Vagina (tissue), 2 donors: ENCODE measurements at regions not wholly inside any gene's neighbourhood (a gene's known extent, or its start where the extent isn't known, plus 50 kb on each side); places are given as distances from the start of the nearest gene placed in this dataset.

Experiments used
- POLR2A ChIP-seq, 2 donors: fragments of 450-650 bp; IDR thresholded peaks; one replicate each; pipeline ENCODE4 v1.6.1; 2017; ENCODE audit warnings: antibody characterized with exemption in 2 of 2, mild to moderate bottlenecking in 2 of 2, moderate library complexity in 2 of 2
- POLR2AphosphoS5 ChIP-seq, 2 donors: sonication (generic); formaldehyde crosslinking; IDR thresholded peaks; one replicate each; pipeline ENCODE4 v1.9.0; 2017; ENCODE audit warnings: antibody characterized with exemption in 2 of 2, mild to moderate bottlenecking in 2 of 2, low read depth in 1 of 2; ENCODE audit not compliant: insufficient read depth in 1 of 2
- TF ChIP-seq, protein P1 (sequence below), 3 experiments: fragments of 450-650 bp in 2 of 3; fragments of 200-600 bp in 1 of 3; sonication (generic) in 1 of 3; IDR thresholded peaks; one replicate each; pipeline ENCODE4 v1.5.1; 2017 to 2019; ENCODE audit warnings: antibody characterized with exemption in 3 of 3, mild to moderate bottlenecking in 2 of 3, moderate library complexity in 2 of 3

DNA sequence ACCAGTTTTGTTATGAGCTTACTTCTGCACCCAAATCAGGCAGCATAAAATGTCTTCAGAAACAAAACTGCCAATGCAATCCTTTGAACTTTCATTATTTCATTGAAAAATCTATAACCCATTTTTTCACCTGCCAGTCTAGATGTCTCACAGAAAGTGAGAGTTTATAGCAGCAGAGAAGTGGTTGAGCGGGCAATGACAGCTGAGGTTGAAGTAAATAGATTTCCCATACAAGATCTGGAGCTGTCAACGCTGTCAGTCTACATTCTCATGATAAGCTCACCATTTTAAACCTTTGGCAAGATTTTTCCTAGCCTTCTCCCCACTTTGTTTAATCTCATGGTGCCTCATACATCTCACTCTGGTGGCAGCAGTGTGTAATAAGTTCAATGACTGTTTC, 1144.9 kb upstream of the PCDH9 start:
- TF ChIP-seq POLR2AphosphoS5 (IDR thresholded peaks at IDR 0.05; ENCODE audit: insufficient read depth in 1 of 2, low read depth in 1 of 2) = no peak
- no peak for TF ChIP-seq POLR2A (IDR thresholded peaks at IDR 0.05)
- TF ChIP-seq, protein P1, sequence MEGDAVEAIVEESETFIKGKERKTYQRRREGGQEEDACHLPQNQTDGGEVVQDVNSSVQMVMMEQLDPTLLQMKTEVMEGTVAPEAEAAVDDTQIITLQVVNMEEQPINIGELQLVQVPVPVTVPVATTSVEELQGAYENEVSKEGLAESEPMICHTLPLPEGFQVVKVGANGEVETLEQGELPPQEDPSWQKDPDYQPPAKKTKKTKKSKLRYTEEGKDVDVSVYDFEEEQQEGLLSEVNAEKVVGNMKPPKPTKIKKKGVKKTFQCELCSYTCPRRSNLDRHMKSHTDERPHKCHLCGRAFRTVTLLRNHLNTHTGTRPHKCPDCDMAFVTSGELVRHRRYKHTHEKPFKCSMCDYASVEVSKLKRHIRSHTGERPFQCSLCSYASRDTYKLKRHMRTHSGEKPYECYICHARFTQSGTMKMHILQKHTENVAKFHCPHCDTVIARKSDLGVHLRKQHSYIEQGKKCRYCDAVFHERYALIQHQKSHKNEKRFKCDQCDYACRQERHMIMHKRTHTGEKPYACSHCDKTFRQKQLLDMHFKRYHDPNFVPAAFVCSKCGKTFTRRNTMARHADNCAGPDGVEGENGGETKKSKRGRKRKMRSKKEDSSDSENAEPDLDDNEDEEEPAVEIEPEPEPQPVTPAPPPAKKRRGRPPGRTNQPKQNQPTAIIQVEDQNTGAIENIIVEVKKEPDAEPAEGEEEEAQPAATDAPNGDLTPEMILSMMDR (IDR thresholded peaks at IDR 0.05) = no peak
